ENCODE measurements at regions not wholly inside any gene's neighbourhood (a gene's known extent, or its start where the extent isn't known, plus 50 kb on each side); places are given as distances from the start of the nearest gene placed in this dataset.

DNA sequence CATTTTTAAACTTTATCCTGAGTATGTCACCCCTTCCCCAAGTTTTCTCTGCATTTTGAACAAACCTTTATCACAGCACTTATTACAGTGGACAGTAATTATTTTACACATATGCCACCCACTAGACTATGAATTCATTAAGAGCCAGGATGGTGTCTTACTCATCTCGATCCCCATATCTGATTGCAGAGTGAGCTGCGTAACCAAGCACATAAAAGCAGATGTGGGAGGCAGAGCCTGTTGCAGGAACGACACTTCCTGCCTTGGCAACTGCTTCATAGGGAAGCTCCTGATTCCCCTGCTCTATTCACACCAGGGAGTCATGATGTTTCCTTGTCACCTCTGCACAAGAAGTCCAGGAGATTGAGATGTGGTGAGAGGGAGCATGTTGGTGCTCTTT lies 91.1 kb downstream of the MINAR1 start:
- POLR2A ChIA-PET: no interaction called here
- CTCF ChIA-PET: no interaction called here
- no peak for DNase-seq (ENCODE audit: low read depth)
- Histone ChIP-seq H3K36me3 (ENCODE audit: control insufficient read depth, insufficient read depth, low read length) (no peaks in the 10 kb centered on the region), H3K27me3 (ENCODE audit: control insufficient read depth, insufficient read depth, low read length) (no peaks in the 10 kb centered on the region), H3K4me3 (ENCODE audit: low read depth, low read length) (no peak overlapping the region)
- TF ChIP-seq, protein P1, sequence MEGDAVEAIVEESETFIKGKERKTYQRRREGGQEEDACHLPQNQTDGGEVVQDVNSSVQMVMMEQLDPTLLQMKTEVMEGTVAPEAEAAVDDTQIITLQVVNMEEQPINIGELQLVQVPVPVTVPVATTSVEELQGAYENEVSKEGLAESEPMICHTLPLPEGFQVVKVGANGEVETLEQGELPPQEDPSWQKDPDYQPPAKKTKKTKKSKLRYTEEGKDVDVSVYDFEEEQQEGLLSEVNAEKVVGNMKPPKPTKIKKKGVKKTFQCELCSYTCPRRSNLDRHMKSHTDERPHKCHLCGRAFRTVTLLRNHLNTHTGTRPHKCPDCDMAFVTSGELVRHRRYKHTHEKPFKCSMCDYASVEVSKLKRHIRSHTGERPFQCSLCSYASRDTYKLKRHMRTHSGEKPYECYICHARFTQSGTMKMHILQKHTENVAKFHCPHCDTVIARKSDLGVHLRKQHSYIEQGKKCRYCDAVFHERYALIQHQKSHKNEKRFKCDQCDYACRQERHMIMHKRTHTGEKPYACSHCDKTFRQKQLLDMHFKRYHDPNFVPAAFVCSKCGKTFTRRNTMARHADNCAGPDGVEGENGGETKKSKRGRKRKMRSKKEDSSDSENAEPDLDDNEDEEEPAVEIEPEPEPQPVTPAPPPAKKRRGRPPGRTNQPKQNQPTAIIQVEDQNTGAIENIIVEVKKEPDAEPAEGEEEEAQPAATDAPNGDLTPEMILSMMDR (IDR thresholded peaks at IDR 0.05; ENCODE audit: insufficient read depth, low read depth, low read length): no peak

DNA sequence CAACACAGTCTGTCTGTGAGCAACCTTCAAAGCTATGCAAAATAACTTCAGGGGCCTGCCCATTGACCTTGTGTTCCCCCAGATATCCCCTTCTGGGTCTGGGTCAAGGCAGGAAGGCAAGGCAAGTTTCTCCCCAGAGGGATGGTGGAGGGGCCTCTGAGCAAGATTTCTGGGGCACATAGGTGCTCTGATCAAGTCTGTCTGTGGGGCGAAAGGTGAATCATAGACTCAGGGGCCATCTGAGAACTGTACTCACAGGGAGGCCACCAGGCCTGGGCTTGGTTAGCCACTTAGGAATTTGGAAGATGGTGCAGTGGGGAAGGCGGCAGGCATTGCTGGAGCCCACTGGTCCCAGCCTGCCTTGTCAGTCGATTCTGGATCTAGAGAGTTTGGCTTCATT lies 92.4 kb downstream of the MINAR1 start:
- Histone ChIP-seq H3K4me3 (ENCODE audit: low read depth, low read length) (no peak overlapping the region), H3K36me3 (ENCODE audit: control insufficient read depth, insufficient read depth, low read length) (no peaks in the 10 kb centered on the region), H3K27me3 (ENCODE audit: control insufficient read depth, insufficient read depth, low read length) (no peaks in the 10 kb centered on the region)
- TF ChIP-seq, protein P1 (IDR thresholded peaks at IDR 0.05; ENCODE audit: insufficient read depth, low read depth, low read length): no peak
- POLR2A ChIA-PET: interaction anchor here (0.6 kb wide), 1 partner anchor 291 kb away, joined by 4 read pairs; no protein-coding TSS in a partner anchor
- CTCF ChIA-PET: no interaction called here
- DNase-seq (ENCODE audit: low read depth): no peak

DNA sequence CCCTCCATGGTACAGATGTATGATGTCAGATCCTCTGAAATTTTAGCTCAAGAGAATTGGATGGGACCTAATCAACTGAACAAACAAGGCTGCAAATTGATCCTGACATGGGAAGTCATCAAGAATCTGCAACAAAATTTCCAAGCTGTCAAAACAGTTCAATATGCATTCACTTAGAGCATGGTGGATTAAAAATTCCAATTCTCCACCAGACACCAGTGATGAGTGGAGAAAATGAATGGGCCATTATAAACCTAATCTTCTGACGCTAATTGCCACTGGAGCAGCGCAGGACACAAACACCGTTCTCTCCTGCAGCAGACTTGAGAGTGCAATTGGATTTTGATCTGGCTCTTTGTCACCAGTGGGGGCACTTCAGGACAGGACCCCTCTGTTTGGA lies 94.2 kb downstream of the MINAR1 start:
- no peaks in the 10 kb centered on the region for H3K27me3 ChIP-seq (ENCODE audit: control insufficient read depth, insufficient read depth, low read length)
- TF ChIP-seq, protein P1 (IDR thresholded peaks at IDR 0.05; ENCODE audit: insufficient read depth, low read depth, low read length): no peak
- DNase-seq (ENCODE audit: low read depth): no peak
- H3K4me3 ChIP-seq (ENCODE audit: low read depth, low read length): no peak overlapping the region
- POLR2A ChIA-PET: no interaction called here
- H3K36me3 ChIP-seq (ENCODE audit: control insufficient read depth, insufficient read depth, low read length): no peaks in the 10 kb centered on the region
- CTCF ChIA-PET: no interaction called here

DNA sequence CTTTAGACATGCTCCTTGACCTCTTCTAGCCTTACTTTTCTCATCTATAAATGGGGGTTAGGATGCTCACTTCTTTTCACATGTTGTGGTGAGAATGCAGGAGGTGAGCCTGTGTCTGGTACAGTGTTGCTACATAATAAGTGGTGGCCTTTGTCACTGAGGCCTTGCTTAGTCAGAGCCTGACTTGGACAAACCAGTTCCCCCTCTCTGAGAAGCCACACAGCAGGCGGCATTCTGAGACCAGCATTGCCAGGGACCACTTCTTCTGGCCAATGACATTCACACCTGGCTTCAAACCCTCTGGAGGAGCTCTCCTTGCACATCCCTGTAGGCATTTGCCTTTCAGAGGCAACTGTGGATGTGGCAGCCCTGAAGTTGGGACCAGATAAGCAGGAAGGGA lies 95.7 kb downstream of the MINAR1 start:
- TF ChIP-seq, protein P1 (IDR thresholded peaks at IDR 0.05; ENCODE audit: insufficient read depth, low read depth, low read length): no peak
- ChIA-PET CTCF (interaction anchor here (1.3 kb wide), 1 partner anchor 326 kb away, joined by 5 read pairs; no protein-coding TSS in a partner anchor), POLR2A (no interaction called here)
- Histone ChIP-seq H3K27me3 (ENCODE audit: control insufficient read depth, insufficient read depth, low read length) (no peaks in the 10 kb centered on the region), H3K4me3 (ENCODE audit: low read depth, low read length) (no peak overlapping the region), H3K36me3 (ENCODE audit: control insufficient read depth, insufficient read depth, low read length) (no peaks in the 10 kb centered on the region)
- no peak for DNase-seq (ENCODE audit: low read depth)

DNA sequence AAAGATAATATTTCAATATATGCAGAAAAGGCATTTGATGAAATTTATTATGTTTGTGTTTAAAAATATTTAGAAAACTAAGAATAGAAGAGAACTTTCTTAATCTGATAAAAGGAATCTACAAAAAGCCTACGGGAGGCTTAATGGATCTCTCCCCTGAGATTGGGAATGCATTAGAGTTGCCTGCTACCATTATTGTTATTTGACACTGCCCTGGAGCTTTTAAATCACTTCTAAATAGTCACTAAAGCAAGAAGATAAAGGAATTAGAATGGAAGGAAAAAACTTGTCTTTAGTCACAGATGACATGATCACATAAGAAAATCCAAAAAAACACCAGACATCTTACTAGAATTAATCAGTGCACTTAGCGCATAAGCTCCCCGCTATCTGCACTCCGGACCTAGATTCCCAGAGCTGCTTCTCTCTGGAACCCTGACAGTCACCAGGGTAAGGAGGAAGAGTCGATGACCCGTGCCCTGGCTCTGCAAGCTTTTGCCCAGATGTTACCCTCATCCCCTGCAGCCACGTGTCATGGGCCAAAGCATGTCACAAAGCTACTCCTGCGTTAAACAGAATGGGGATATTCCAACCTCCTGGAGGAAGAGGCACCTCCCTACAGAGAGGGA lies 97.1 kb downstream of the MINAR1 start:
- TF ChIP-seq, protein P1 (IDR thresholded peaks at IDR 0.05; ENCODE audit: insufficient read depth, low read depth, low read length): no peak
- H3K4me3 ChIP-seq (ENCODE audit: low read depth, low read length): no peak overlapping the region
- POLR2A ChIA-PET: no interaction called here

More for the DNA sequence above, 97.1 kb downstream of the MINAR1 start:
- DNase-seq (ENCODE audit: low read depth): no peak
- CTCF ChIA-PET: interaction anchor here (1.2 kb wide), 1 partner anchor 22 kb away, joined by 3 read pairs; no protein-coding TSS in a partner anchor
- H3K36me3 ChIP-seq (ENCODE audit: control insufficient read depth, insufficient read depth, low read length): no peaks in the 10 kb centered on the region
- no peaks in the 10 kb centered on the region for H3K27me3 ChIP-seq (ENCODE audit: control insufficient read depth, insufficient read depth, low read length)

Measured in BJ (cell line).